Pancreas (tissue), 10 donors: ENCODE measurements at regions not wholly inside any gene's neighbourhood (a gene's known extent, or its start where the extent isn't known, plus 50 kb on each side); places are given as distances from the start of the nearest gene placed in this dataset.
A peak's percentile ranks its signal among the peaks of the same experiment; 100 is the strongest.

Experiments used
- ATAC-seq, 4 donors: fragments of 200-7000 bp; cut with Tn5 transposase; one replicate each; pipeline versions ENCODE4 v1.8.0 to v1.9.1; 2020; ENCODE audit warnings: mild to moderate bottlenecking in 4 of 4, moderate library complexity in 4 of 4
- DNase-seq, 6 donors: peaks; one replicate each; pipeline ENCODE4 v3.0.0-alpha.2; 2020
- FAIRE-seq: peaks from 2 replicates; lab custom pipeline; 2012; peaks lifted over from hg19 to GRCh38; lab: Jason Lieb, UNC
- H3K27ac ChIP-seq, 4 donors: fragments of 200-600 bp; sonication (generic); 1 replicate in 3 of 4; 2 replicates in 1 of 4; pipeline versions ENCODE4 v1.5.0 to v1.8.0; 2020
- H3K27me3 ChIP-seq, 4 donors: fragments of 200-600 bp; one replicate each; pipeline ENCODE4 v1.8.0; 2021
- H3K36me3 ChIP-seq, 3 donors: fragments of 200-600 bp; sonication (generic) in 1 of 3; one replicate each; pipeline versions ENCODE4 v1.5.0 to v1.8.0; 2020 to 2021
- H3K4me1 ChIP-seq, 3 donors: fragments of 200-600 bp; one replicate each; pipeline ENCODE4 v1.8.0; 2021
- H3K4me3 ChIP-seq, 4 donors: fragments of 200-600 bp; sonication (generic) in 2 of 4; one replicate each; pipeline versions ENCODE4 v1.5.0 to v1.8.0; 2020 to 2021
- H3K9me3 ChIP-seq, 4 donors: fragments of 200-600 bp; one replicate each; pipeline ENCODE4 v1.8.0; 2021
- WGBS, 2 donors: extraction: QIAGEN DNeasy Blood & Tissue Kit; methylation state at CpG; one replicate each; pipeline ENCODE4 v1.1.7; 2013; 5-methylcytosine and 5-hydroxymethylcytosine counted together
- intact Hi-C, 3 donors: fragments of 100-400 bp; cut with DNase I; formaldehyde crosslinking; loops; one replicate each; pipeline versions ENCODE4 v1.11.1 to v1.14.2; 2022
- TF ChIP-seq, protein P1 (sequence below), 4 donors: fragments of 200-600 bp; sonication (generic) in 3 of 4; IDR thresholded peaks; one replicate each; pipeline versions ENCODE4 v1.5.0 to v1.8.0; 2021; ENCODE audit warnings: antibody characterized with exemption in 4 of 4
- donor health status: healthy with polysubstance abuse.
- donor health status: DM: no; HTN: no; CAD: no; lungs with moderate emphysema.
- donor health status: DM: no; HTN: no; CAD: no.
- donor health status: control.
- donor health status: control.
- donor health status: Bipolar disorder and iron deficiency.
- donor health status: DM: yes; HTN: yes; CAD: no.
- donor health status: DM: no; HTN: no; CAD: no.
- donor health status: DM: no; HTN: no; CAD: no.
- donor health status: DM: yes; HTN: yes; CAD: no.

GRCh38 chr6:80769106-80769505, 662.6 kb downstream of the BCKDHB start:
- H3K36me3 ChIP-seq: no peaks in the 10 kb centered on the region
- ATAC-seq (peak in 1 of 4 donors; percentile 46), DNase-seq (no peak), FAIRE-seq (no peak)
- no peaks in the 10 kb centered on the region for H3K9me3 ChIP-seq
- H3K4me1 ChIP-seq: no peaks in the 10 kb centered on the region
- H3K27ac ChIP-seq: no peak overlapping the region
- TF ChIP-seq, protein P1, sequence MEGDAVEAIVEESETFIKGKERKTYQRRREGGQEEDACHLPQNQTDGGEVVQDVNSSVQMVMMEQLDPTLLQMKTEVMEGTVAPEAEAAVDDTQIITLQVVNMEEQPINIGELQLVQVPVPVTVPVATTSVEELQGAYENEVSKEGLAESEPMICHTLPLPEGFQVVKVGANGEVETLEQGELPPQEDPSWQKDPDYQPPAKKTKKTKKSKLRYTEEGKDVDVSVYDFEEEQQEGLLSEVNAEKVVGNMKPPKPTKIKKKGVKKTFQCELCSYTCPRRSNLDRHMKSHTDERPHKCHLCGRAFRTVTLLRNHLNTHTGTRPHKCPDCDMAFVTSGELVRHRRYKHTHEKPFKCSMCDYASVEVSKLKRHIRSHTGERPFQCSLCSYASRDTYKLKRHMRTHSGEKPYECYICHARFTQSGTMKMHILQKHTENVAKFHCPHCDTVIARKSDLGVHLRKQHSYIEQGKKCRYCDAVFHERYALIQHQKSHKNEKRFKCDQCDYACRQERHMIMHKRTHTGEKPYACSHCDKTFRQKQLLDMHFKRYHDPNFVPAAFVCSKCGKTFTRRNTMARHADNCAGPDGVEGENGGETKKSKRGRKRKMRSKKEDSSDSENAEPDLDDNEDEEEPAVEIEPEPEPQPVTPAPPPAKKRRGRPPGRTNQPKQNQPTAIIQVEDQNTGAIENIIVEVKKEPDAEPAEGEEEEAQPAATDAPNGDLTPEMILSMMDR (IDR thresholded peaks at IDR 0.05): no peak
- intact Hi-C loops: no loop called here
- no peaks in the 10 kb centered on the region for H3K27me3 ChIP-seq
- WGBS, 2 donors: 19 to 25% methylated on average over 1 of the region's 1 CpG
- H3K4me3 ChIP-seq: no peak overlapping the region

- ATAC-seq: peak in 1 of 4 donors; percentile 38
- intact Hi-C loops: no loop called here
- TF ChIP-seq, protein P1 (IDR thresholded peaks at IDR 0.05): no peak
- no peaks in the 10 kb centered on the region for H3K36me3 ChIP-seq
- DNase-seq: no peak
- H3K4me1 ChIP-seq: no peaks in the 10 kb centered on the region
- H3K4me3 ChIP-seq: no peak overlapping the region
- WGBS, 2 donors: 44 to 46% methylated on average over 2 of the region's 2 CpGs
- no peak for FAIRE-seq
- H3K27me3 ChIP-seq: no peaks in the 10 kb centered on the region
- H3K27ac ChIP-seq: no peak overlapping the region
- no peaks in the 10 kb centered on the region for H3K9me3 ChIP-seq
These were observed 661.3 kb downstream of the BCKDHB start for GRCh38 chr6:80767808-80768207.

DNA sequence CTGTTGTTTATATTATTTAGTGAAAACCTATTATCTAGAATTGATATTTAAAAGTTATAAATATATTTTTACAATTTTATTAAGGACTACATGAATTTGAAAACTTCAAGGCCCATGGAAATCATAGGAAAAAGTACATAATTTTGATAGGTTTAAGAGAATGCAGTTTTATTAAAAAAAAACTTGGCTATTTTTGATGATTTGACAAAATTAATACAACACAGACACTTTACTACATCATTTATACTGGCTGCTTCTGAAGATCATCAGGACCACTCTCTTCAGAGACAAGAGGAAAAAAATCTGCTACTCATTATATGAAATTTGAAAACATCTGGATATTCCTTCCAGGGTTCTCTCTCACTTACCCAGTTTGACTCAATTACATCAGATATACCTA, 637.7 kb downstream of the BCKDHB start:
- intact Hi-C loops: no loop called here
- no peaks in the 10 kb centered on the region for H3K9me3 ChIP-seq
- H3K27me3 ChIP-seq: no peaks in the 10 kb centered on the region
- DNase-seq (no peak), ATAC-seq (no peak), FAIRE-seq (no peak)
- H3K4me3 ChIP-seq: no peak overlapping the region
- no peaks in the 10 kb centered on the region for H3K4me1 ChIP-seq
- no peak overlapping the region for H3K27ac ChIP-seq
- TF ChIP-seq, protein P1 (IDR thresholded peaks at IDR 0.05): no peak
- H3K36me3 ChIP-seq: no peaks in the 10 kb centered on the region

DNA sequence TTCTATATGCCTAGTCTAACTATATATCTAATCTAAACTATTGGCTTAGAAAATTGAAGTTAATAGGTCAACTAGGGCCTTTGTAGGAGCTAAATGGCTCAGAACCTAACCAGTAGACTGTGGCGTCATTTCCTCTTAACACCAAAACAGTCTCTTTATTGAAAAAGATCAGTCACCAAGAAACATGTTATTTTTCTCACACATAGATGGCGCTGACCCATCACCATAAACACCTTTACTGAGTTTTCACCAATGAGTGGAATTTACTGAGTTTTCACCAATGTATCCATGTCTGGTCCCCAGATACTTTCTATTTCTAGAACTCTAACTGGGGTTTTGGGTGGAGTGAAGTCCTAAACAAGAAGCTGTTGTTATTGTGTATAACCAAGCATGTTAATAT, 636.0 kb downstream of the BCKDHB start:
- no peak overlapping the region for H3K27ac ChIP-seq
- H3K4me1 ChIP-seq: no peaks in the 10 kb centered on the region
- ATAC-seq (peak in 1 of 4 donors; percentile 34), FAIRE-seq (no peak), DNase-seq (no peak)
- 19 to 23% methylated on average over 2 of the region's 2 CpGs for WGBS, 2 donors
- H3K27me3 ChIP-seq: peaks cover 0 to 6% (median 0%) of the 10 kb centered on the region in 4 donors
- intact Hi-C loops: no loop called here
- H3K36me3 ChIP-seq: no peaks in the 10 kb centered on the region
- H3K9me3 ChIP-seq: no peaks in the 10 kb centered on the region
- H3K4me3 ChIP-seq: no peak overlapping the region
- TF ChIP-seq, protein P1 (IDR thresholded peaks at IDR 0.05): no peak

GRCh38 chr6:80733641-80734040, 627.2 kb downstream of the BCKDHB start:
- intact Hi-C loops: no loop called here
- WGBS, 2 donors: 48 to 52% methylated on average over 2 of the region's 2 CpGs
- TF ChIP-seq, protein P1 (IDR thresholded peaks at IDR 0.05): no peak
- no peak for FAIRE-seq
- H3K4me3 ChIP-seq: no peak overlapping the region
- peaks cover 0 to 1% (median 0%) of the 10 kb centered on the region in 4 donors for H3K27me3 ChIP-seq
- DNase-seq: no peak
- ATAC-seq: no peak
- no peaks in the 10 kb centered on the region for H3K4me1 ChIP-seq
- no peaks in the 10 kb centered on the region for H3K36me3 ChIP-seq
- no peak overlapping the region for H3K27ac ChIP-seq
- no peaks in the 10 kb centered on the region for H3K9me3 ChIP-seq
